Immature natural killer cell (primary cell): ENCODE measurements at regions not wholly inside any gene's neighbourhood (a gene's known extent, or its start where the extent isn't known, plus 50 kb on each side); places are given as distances from the start of the nearest gene placed in this dataset.

Source experiments
- DNase-seq, 3 donors: peaks; one replicate each; pipeline ENCODE4 v3.0.0; 2022; ENCODE audit warnings: mixed read lengths in 1 of 3
- H3K27ac Mint-ChIP-seq, 6 donors: one replicate each; pipeline ENCODE4 v1.8.0; 2020; ENCODE audit warnings: mixed read lengths in 6 of 6, mild to moderate bottlenecking in 5 of 6, inconsistent platforms in 4 of 6, moderate library complexity in 3 of 6
- H3K27me3 Mint-ChIP-seq, 3 donors: one replicate each; pipeline ENCODE4 v1.8.0; 2020 to 2021; ENCODE audit warnings: low read depth in 3 of 3, mild to moderate bottlenecking in 3 of 3, mixed read lengths in 3 of 3, moderate library complexity in 3 of 3, inconsistent platforms in 1 of 3
- H3K36me3 Mint-ChIP-seq, 3 donors: one replicate each; pipeline ENCODE4 v1.8.0; 2020; ENCODE audit warnings: mixed read lengths in 3 of 3, inconsistent platforms in 2 of 3, mild to moderate bottlenecking in 2 of 3
- H3K4me1 Mint-ChIP-seq, 2 donors: one replicate each; pipeline ENCODE4 v1.8.0; 2020; ENCODE audit warnings: inconsistent platforms in 2 of 2, mild to moderate bottlenecking in 2 of 2, mixed read lengths in 2 of 2, moderate library complexity in 1 of 2
- H3K4me3 Mint-ChIP-seq, 5 donors: one replicate each; pipeline ENCODE4 v1.8.0; 2020; ENCODE audit warnings: mild to moderate bottlenecking in 5 of 5, mixed read lengths in 5 of 5, inconsistent platforms in 3 of 5, moderate library complexity in 3 of 5
- H3K9me3 Mint-ChIP-seq, 6 donors: one replicate each; pipeline ENCODE4 v1.8.0; 2020; ENCODE audit warnings: mild to moderate bottlenecking in 6 of 6, mixed read lengths in 6 of 6, inconsistent platforms in 4 of 6, moderate library complexity in 3 of 6

DNA sequence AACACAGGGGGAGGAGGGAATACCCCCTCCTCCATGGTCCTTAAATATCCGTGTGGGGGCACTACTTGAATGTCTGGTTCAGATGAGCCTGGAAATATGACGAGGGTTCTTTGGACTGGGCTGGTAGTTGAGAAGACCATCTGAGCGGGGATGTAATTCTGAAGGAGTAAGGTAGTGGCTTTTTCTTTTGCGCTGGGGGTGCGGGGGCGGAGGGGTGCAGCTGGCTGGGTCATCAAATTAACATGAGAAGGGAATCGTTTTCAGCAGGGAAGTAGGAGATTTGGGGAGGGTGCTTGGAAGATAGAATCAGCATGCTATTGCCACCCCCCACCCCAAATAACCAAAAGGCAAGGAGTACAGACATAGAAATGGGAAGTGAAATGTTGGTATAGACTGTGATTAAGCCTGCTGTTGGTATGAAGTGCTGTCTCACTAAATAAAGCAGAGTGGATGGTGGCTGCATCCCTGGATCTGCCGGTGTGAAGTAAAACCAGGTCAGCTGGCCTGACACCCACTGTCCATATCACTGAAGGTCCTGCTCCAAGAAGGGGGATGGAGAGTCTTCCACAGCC lies 121.9 kb upstream of the HSD17B12 start:
- DNase-seq: no peak
- Mint-ChIP-seq H3K27me3 (peaks cover 4 to 32% (median 17%) of the 10 kb centered on the region in 3 donors), H3K9me3 (peaks cover 0 to 1% (median 0%) of the 10 kb centered on the region in 6 donors), H3K27ac (no peak overlapping the region), H3K4me1 (no peaks in the 10 kb centered on the region), H3K4me3 (no peak overlapping the region), H3K36me3 (no peaks in the 10 kb centered on the region)

DNA sequence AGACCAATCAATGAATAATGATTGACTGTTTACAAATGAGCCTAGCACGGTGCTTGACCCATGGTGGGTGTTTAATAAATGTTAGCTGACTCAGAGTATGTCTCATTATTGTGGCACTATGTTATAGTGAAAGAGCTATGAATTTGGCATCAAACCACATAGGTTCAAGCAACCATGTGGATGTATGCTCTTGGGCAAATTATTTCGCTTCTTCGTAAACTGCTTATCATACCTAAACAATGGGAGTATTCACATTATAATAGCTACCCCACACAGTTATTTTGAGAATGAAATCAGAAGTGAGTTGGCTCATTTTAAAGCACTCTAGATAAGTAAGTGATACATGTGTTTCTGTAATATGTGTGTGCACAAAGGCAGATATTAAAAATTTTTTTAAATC lies 118.7 kb upstream of the HSD17B12 start:
- H3K27ac Mint-ChIP-seq: no peak overlapping the region
- no peak for DNase-seq
- no peaks in the 10 kb centered on the region for H3K9me3 Mint-ChIP-seq
- H3K4me3 Mint-ChIP-seq: no peak overlapping the region
- no peaks in the 10 kb centered on the region for H3K4me1 Mint-ChIP-seq
- H3K36me3 Mint-ChIP-seq: no peaks in the 10 kb centered on the region
- H3K27me3 Mint-ChIP-seq: peaks cover 4 to 26% (median 10%) of the 10 kb centered on the region in 3 donors

DNA sequence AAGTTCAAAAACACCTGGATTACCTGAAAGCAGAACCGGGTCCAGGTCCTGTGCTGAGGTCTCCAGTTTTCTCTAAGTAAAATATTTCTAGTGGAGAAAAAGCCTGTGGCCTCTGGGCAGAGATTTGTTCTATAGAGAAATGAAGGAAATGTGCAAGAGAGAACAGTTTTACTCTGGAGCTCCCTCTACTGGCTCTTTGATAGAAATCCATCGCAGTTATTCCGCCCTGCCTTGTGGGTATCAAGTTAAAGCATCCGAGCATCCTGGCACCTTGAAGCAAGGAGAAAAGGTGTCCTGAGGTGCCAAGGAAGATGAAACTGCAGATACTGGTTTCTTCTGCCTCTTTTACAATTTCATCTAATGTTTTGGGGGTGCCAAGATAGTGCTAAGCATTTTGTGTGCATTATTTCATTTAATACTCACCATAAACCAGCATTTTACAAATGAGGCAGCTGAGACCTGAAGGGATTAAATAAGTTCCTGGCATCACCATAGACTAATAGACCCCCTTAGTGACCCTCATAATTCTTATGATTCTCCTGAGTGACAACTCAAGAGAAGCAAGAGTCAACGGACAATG lies 113.1 kb upstream of the HSD17B12 start:
- H3K27ac Mint-ChIP-seq: no peak overlapping the region
- no peaks in the 10 kb centered on the region for H3K36me3 Mint-ChIP-seq
- peaks cover 4 to 13% (median 4%) of the 10 kb centered on the region in 3 donors for H3K27me3 Mint-ChIP-seq
- H3K4me3 Mint-ChIP-seq: no peak overlapping the region
- H3K4me1 Mint-ChIP-seq: no peaks in the 10 kb centered on the region
- peak in 1 of 3 donors; percentile 11 for DNase-seq
- H3K9me3 Mint-ChIP-seq: peaks cover 0 to 1% (median 0%) of the 10 kb centered on the region in 6 donors

DNA sequence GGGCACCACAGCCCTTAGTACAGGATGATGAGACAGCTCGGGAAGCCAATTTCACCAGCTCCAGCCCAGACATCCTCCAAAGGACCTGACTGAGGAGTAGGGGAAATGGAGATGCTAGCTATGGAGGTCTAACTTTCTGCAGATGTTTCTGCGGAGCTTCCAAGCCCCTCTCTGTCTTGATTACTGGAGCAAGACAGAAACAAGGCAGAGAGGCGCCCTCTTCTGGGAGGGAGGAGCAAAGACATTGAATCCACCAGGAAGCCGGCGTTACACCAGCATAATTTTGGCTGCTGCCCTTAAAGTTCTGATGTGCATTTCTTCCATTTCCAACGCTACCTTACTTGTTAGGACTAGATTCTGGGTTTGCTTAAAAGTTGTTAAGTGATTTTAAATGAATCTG lies 107.3 kb upstream of the HSD17B12 start:
- DNase-seq: no peak
- no peaks in the 10 kb centered on the region for H3K36me3 Mint-ChIP-seq
- peaks cover 0 to 5% (median under 1%) of the 10 kb centered on the region in 6 donors for H3K9me3 Mint-ChIP-seq
- H3K27ac Mint-ChIP-seq: no peak overlapping the region
- H3K4me1 Mint-ChIP-seq: peaks cover 3 to 5% of the 10 kb centered on the region in 2 donors
- H3K4me3 Mint-ChIP-seq: no peak overlapping the region
- peaks cover 18 to 33% (median 30%) of the 10 kb centered on the region in 3 donors for H3K27me3 Mint-ChIP-seq

DNA sequence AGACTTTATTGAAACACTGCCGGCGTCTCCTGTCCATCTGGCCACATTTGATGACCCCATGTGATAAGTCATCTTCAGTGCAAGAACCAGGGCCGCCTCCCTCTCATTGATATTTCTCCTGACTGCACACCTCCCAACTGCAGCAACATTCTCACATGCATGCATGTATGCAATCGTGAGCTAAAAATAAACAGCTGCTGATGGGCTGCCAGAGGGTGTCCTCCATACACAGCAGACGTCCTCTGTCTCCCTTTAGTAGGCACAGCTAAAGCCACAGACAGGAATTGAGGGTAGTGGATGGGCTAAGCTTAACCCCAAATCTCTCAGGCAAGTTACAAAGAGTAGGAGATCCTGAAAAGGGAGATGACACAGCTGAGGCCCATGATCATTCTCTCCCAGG lies 106.7 kb upstream of the HSD17B12 start:
- Mint-ChIP-seq H3K4me3 (no peak overlapping the region), H3K27ac (no peak overlapping the region)

DNA sequence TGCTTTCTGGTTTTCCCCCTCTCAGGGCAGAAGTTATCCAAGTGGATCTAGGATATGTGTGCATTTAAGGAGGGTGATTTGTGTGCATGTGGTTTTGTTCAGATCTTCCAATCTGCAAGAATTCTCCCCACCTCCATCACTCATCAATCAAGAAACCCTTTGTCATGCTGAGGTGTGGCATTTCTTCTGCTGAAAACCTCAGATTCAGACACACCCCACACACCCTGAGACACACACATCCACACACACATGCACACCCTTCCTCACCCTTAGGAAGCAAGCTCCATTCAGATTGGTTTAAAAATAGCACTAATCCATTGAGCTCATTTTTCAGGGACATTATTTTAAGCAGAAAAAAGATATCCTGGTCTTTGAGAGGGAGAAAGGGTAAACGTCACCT lies 106.1 kb upstream of the HSD17B12 start:
- Mint-ChIP-seq H3K36me3 (no peaks in the 10 kb centered on the region), H3K27ac (no peak overlapping the region), H3K4me3 (no peak overlapping the region), H3K27me3 (peaks cover 21 to 33% (median 32%) of the 10 kb centered on the region in 3 donors), H3K9me3 (peaks cover 0 to 5% (median under 1%) of the 10 kb centered on the region in 6 donors), H3K4me1 (peaks cover 3 to 5% of the 10 kb centered on the region in 2 donors)
- DNase-seq: no peak

More for the DNA sequence above, 106.7 kb upstream of the HSD17B12 start:
- Mint-ChIP-seq H3K27me3 (peaks cover 20 to 33% (median 32%) of the 10 kb centered on the region in 3 donors), H3K36me3 (no peaks in the 10 kb centered on the region), H3K9me3 (peaks cover 0 to 5% (median under 1%) of the 10 kb centered on the region in 6 donors), H3K4me1 (peaks cover 3 to 5% of the 10 kb centered on the region in 2 donors)
- DNase-seq: no peak

DNA sequence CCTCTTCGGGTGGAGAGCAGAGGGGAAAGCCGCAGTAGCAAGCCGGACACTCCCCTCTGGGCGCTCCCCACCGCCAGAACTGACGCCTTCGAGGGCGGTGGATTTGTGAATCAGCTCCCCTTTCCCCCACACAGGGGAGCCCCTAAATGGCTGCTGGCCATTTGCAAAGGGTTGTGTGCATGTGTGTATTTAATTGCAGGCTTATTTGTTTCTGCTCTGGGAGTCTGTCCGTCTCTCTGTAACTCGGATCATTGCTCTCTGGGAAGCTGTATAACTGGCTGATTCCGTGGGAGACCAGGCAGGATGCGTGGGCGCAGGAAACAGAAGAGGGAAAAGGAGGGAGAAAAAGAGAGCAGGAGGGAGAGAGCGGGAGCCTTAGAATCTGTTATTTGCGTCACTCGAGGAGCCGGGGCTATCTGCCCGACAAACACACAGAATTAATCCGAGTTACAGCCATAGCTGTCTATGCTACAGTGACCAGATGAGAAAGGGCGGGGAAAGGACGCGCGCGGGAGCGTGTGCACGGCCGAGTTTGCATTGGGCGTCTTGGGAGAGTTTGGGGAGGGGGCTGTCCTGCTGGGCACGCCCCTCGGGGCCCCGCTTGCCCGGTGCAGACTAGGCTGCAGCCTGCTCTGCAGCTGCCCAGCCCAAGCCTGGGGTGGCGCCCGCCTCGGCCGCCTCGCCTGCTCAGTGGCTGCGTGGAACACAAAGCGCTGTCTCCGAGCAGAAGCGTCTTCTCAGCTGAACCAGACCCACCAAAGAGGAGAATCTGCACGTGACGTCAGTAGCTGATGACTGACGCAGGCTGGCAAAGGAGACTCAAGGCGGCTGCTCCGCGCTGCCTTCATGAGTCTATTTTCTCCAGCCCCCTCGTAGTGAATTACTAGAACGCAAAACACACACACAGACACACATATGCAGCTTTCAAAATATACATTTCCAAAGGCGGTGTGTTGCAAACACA lies 105.3 kb upstream of the HSD17B12 start:
- Mint-ChIP-seq H3K27me3 (peaks cover 21 to 31% (median 30%) of the 10 kb centered on the region in 3 donors), H3K9me3 (peaks cover 0 to 5% (median under 1%) of the 10 kb centered on the region in 6 donors), H3K4me1 (peaks cover 6% of the 10 kb centered on the region in 2 donors), H3K4me3 (peak overlapping the region in 1 of 5 donors; percentile 20), H3K36me3 (no peaks in the 10 kb centered on the region), H3K27ac (no peak overlapping the region)
- no peak for DNase-seq

DNA sequence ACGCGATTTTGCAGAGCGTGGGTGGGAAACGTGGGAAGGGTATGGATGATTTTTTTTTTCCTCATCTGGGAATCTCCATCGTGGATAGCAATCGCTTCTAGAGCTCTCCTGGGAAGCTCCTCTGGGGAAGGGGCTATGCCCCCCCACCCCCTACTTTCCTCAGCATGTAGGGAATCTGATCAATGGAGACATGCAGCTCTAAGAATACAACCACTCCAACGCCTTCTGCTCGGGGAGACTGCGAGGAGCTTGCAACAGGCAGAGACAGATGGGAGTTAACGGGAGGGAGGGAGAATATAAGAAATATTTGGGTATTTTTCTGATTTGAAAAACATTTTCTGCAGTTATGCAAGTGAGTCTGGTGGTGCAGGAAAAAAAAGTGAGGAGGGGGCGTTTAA lies 104.6 kb upstream of the HSD17B12 start:
- H3K27ac Mint-ChIP-seq: no peak overlapping the region
- H3K36me3 Mint-ChIP-seq: peaks cover 0 to 6% (median 0%) of the 10 kb centered on the region in 3 donors
- peaks cover 24 to 36% (median 35%) of the 10 kb centered on the region in 3 donors for H3K27me3 Mint-ChIP-seq
- peak overlapping the region in 1 of 5 donors; percentile 20 for H3K4me3 Mint-ChIP-seq
- peaks cover 0 to 5% (median 3%) of the 10 kb centered on the region in 6 donors for H3K9me3 Mint-ChIP-seq
- no peak for DNase-seq
- peaks cover 13% of the 10 kb centered on the region in 2 donors for H3K4me1 Mint-ChIP-seq

DNA sequence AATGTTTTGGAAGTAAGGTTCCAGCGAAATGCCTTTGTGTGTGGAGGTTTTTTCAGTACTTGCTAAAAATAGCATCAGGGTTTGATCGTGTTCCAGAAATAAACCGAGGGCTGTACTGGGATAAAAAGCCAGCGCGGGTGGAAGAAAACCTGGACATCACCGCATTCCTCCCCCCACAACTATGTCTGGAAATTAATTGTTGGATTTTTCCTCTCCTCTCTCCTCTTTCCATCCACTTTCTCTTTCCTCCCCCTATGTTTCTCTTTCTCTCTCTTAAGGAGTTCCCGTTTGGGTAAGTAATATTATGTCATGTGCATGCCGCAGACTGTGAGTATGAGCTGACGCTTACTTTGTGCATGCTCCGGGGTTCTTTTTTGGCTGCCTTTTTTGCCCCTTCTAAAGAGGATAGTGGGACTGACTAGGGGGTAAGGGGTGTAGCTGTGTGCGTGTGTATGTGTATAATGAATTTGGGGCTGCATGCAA lies 104.2 kb upstream of the HSD17B12 start:
- H3K4me3 Mint-ChIP-seq: peak overlapping the region in 1 of 5 donors; percentile 53
- peaks cover 0 to 5% (median 3%) of the 10 kb centered on the region in 6 donors for H3K9me3 Mint-ChIP-seq
- H3K4me1 Mint-ChIP-seq: peaks cover 14 to 15% of the 10 kb centered on the region in 2 donors

DNA sequence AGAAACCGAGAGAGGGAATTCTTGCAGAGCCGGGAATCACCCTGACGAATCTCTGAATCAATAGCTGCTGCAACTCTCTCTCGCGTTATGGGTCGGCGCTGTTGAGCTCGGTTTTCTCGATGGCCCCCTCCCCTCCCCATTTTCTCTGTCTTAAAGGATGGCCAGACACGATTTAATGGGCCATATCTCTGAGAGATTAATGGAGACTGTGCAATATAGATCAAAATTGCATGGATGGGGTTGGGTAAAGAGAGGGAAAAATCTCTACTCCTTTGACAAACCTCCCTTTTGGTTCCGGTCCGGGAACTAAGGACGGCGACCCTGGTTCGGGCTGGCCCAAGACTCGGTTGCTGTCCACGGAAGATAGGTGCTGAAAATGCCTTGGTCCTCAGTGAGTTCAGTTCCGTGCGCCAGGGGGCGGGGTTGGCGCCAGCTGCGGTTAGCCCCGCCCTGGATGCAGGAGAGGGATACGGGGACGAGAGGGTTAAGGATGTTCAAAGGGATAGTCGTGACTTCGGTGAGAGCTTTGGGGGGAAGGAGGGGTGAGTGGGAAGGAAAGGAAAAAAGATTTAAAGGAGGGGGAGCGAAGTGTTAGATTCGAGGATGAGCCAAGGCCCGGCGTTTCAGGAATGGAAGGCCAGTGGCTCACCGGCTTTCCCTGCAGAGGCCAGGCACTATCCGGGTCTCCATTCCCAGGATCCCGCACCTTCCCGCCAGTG lies 103.6 kb upstream of the HSD17B12 start:
- peaks cover 0 to 6% (median 0%) of the 10 kb centered on the region in 3 donors for H3K36me3 Mint-ChIP-seq
- peaks cover 0 to 5% (median 3%) of the 10 kb centered on the region in 6 donors for H3K9me3 Mint-ChIP-seq
- no peak overlapping the region for H3K27ac Mint-ChIP-seq
- no peak overlapping the region for H3K4me3 Mint-ChIP-seq
- DNase-seq: peak in 1 of 3 donors; percentile 5
- peaks cover 27 to 39% (median 33%) of the 10 kb centered on the region in 3 donors for H3K27me3 Mint-ChIP-seq
- H3K4me1 Mint-ChIP-seq: peaks cover 14 to 17% of the 10 kb centered on the region in 2 donors

More for the DNA sequence above, 104.2 kb upstream of the HSD17B12 start:
- Mint-ChIP-seq H3K27me3 (peaks cover 27 to 35% (median 32%) of the 10 kb centered on the region in 3 donors), H3K36me3 (peaks cover 0 to 6% (median 0%) of the 10 kb centered on the region in 3 donors), H3K27ac (no peak overlapping the region)
- DNase-seq: no peak

DNA sequence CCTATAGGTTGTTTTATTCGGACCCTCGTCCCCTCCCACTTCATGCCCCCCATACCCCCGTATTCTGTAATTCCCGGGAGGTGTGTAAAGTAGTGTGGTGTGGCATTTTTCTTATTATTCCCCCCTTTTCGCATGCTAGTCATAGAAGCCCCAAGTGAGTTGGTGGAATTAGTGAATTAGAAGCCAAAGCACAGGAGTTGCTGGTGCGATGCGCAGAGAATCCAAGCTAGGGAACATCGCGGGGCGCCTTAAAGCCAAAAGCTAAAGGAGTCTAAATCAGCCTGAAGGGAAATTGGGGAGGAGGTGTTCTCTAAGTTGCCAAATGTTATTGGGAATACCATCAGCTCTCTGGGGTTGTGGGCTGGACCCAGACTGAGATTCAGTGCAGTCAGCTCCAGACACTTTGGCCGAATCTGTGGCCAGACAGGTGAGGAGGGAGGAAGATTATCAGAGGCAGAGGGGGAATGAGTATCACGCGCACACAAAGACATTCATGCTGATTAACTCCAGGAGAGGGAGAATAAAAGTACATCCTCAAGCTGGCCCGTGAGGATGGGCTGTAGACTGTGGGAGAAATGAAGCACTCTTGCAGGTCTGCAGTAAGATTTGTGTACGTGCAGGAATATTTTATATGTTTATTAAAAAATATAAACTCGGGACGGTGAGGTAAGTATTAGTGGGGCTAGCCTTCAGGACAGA lies 102.8 kb upstream of the HSD17B12 start:
- Mint-ChIP-seq H3K4me3 (peak overlapping the region in 2 of 5 donors; percentile 9 to 56), H3K9me3 (peaks cover 0 to 7% (median 3%) of the 10 kb centered on the region in 6 donors), H3K4me1 (peaks cover 14 to 17% of the 10 kb centered on the region in 2 donors), H3K27me3 (peaks cover 27 to 39% (median 37%) of the 10 kb centered on the region in 3 donors), H3K36me3 (peaks cover 0 to 6% (median 0%) of the 10 kb centered on the region in 3 donors), H3K27ac (no peak overlapping the region)
- DNase-seq: no peak

DNA sequence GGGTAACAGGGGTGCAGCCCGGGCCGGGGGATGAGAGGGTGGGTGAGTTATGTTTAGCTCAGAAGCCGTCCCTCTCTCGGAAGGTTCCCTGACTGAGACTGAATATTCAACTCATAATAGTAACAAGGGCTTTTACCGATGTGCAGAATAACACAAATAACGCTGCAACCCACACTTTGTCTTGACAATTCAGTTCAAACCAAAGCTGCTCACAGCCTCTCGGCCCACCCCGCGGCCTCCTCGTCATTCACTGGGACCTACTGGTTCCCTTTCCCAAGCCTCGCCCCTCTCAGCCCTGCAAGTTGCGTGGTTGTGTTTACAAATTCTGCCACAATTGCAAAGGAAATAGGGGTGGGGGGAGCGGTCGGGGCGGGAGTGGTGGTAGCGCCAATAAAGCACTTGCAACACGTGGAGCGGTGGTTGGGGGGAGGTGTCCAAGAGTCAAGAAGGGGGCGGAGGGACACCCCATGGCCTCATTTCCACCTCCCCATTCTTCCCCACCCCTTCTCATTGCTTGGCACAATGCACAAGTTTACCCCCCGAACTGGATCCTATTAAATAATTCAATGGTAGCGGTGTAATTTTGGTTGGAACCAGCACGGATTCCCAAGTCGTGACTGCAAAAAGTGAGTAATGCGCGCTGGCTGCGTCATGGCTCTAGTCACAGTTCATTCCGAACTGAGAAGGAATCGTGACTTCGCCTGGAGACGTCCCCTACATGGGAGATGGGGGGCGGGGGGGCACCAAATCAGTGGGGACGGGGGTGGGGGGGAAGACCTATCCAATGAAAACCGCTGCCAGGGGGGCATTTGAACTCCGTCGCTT lies 102.0 kb upstream of the HSD17B12 start:
- Mint-ChIP-seq H3K36me3 (peaks cover 0 to 6% (median 0%) of the 10 kb centered on the region in 3 donors), H3K4me3 (peak overlapping the region in 3 of 5 donors; percentile 30 to 67 (median 66)), H3K9me3 (peaks cover 0 to 7% (median 3%) of the 10 kb centered on the region in 6 donors), H3K27ac (no peak overlapping the region), H3K27me3 (peaks cover 27 to 38% (median 35%) of the 10 kb centered on the region in 3 donors), H3K4me1 (peaks cover 14 to 17% of the 10 kb centered on the region in 2 donors)
- DNase-seq: no peak
